NCI-H748 (cell line): ENCODE measurements at regions not wholly inside any gene's neighbourhood (a gene's known extent, or its start where the extent isn't known, plus 50 kb on each side); places are given as distances from the start of the nearest gene placed in this dataset.

ENCODE experiments used
- DNase-seq: peaks from one replicate; lab custom pipeline; 2025; ENCODE audit not compliant: unreplicated experiment; lab: John Stamatoyannopoulos, UW

GRCh38 chr15:72836676-72837330 lies 53.2 kb upstream of the ADPGK start:
- DNase-seq: no peak

DNA sequence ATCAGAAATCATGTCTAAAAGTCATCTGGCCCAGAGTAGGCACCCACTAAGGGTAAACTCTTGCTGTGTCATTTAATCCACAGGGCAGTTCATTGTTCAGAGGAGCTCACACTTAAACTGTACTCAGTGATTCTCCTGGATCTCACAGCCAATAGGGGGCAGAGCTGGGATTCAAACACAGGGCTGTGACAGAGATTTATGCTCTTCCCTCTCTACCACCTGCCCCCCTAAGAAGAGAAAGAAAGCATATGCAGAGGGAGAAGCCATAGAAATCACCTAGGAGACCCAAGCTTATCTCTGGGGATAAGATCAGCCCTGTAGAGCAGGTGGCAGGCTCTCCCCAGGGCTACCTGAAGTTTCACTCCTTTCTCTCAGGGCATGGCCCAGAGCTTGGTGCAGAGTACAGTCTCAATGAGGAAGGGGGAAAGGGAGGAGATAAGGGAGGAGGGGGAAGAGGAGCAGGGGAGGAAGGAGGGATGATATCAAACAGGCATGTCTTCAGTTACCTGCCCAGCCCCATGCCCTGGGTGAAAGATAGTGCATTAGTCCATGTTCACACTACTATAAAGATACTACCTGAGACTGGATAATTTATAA lies 51.8 kb upstream of the ADPGK start:
- DNase-seq: no peak

DNA sequence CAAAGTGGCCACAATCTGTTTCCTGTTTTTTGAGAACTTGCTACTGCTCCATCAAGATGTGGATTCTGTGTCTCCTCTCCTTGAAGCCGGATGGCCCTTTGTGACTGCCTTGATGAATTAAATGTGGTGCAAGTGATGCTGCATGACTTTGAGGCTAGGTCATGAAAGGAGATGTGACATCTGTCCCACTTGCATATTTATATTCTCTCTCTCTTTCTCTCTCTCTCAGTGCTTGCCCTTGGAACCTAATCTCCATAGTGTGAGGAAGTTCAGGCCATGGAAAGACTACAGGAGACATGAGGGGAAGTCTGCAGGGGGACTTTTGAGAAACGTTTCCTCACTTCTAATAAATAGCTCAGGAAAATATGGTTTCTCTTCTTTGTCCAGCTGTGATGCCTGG lies 50.0 kb upstream of the ADPGK start:
- DNase-seq: no peak
